ENCODE measurements at regions not wholly inside any gene's neighbourhood (a gene's known extent, or its start where the extent isn't known, plus 50 kb on each side); places are given as distances from the start of the nearest gene placed in this dataset.
A peak's percentile ranks its signal among the peaks of the same experiment; 100 is the strongest.

DNA sequence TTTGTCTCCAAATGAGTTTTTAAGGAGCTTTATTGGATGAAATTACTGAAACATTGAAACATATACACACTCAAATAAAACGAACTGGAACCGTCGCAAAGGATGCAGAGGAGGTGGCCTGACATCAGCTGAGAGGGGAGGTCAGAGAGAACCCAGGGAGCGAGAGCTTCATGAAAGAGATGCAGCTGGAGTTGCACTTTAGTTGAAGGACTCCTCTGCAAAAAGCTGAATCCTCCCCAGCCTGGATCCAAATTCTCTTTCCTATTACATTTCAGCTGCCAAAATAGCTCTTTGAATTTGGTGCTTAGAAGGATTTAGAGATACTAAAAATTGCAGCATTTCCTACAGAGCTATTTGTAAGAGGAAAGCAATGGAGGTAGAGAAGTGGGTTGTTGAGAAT is 140.0 kb upstream of the DPP6 start:
- FAIRE-seq (no peak), ATAC-seq (no peak), DNase-seq (no peak)
- Histone ChIP-seq H3K27me3 (no peaks in the 10 kb centered on the region), H3K4me3 (no peak overlapping the region), H3K4me1 (no peaks in the 10 kb centered on the region), H3K36me3 (no peaks in the 10 kb centered on the region), H3K9me3 (no peaks in the 10 kb centered on the region), H3K27ac (no peak overlapping the region)
- intact Hi-C loops (cut with DNase I): no loop called here
- TF ChIP-seq, protein P1, sequence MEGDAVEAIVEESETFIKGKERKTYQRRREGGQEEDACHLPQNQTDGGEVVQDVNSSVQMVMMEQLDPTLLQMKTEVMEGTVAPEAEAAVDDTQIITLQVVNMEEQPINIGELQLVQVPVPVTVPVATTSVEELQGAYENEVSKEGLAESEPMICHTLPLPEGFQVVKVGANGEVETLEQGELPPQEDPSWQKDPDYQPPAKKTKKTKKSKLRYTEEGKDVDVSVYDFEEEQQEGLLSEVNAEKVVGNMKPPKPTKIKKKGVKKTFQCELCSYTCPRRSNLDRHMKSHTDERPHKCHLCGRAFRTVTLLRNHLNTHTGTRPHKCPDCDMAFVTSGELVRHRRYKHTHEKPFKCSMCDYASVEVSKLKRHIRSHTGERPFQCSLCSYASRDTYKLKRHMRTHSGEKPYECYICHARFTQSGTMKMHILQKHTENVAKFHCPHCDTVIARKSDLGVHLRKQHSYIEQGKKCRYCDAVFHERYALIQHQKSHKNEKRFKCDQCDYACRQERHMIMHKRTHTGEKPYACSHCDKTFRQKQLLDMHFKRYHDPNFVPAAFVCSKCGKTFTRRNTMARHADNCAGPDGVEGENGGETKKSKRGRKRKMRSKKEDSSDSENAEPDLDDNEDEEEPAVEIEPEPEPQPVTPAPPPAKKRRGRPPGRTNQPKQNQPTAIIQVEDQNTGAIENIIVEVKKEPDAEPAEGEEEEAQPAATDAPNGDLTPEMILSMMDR (IDR thresholded peaks at IDR 0.05): no peak
- 44 to 47% methylated on average over 4 of the region's 4 CpGs for WGBS, 2 donors

DNA sequence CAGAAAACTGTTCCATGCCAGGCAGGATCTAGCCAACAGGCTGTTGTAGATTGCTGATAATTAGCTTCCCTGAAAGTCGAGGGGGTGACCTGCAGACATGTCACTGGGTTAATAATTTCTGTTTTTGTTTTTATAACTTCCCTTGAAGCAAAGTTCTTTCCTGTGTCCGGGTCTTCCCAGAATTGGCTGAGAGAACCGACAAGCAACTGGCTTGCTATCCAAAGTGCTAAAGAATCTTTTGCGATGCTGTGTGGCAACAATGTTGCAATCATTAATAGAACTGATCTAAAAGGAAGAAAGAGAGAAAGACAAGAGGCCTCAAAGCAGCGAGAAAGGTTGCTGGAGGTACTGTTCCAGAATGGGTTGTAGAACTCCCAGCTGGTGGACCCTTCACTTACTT is 132.1 kb upstream of the DPP6 start:
- intact Hi-C loops (cut with DNase I): no loop called here
- no peak for DNase-seq
- FAIRE-seq: no peak
- no peaks in the 10 kb centered on the region for H3K27me3 ChIP-seq
- no peaks in the 10 kb centered on the region for H3K36me3 ChIP-seq
- no peaks in the 10 kb centered on the region for H3K9me3 ChIP-seq
- WGBS, 2 donors: 44 to 47% methylated on average over 5 of the region's 5 CpGs
- H3K4me1 ChIP-seq: no peaks in the 10 kb centered on the region
- TF ChIP-seq, protein P1 (IDR thresholded peaks at IDR 0.05): no peak
- H3K27ac ChIP-seq: no peak overlapping the region
- no peak for ATAC-seq
- H3K4me3 ChIP-seq: no peak overlapping the region

- H3K4me1 ChIP-seq: no peaks in the 10 kb centered on the region
- ATAC-seq (no peak), DNase-seq (no peak), FAIRE-seq (no peak)
- intact Hi-C loops (cut with DNase I): no loop called here
- H3K9me3 ChIP-seq: no peaks in the 10 kb centered on the region
- H3K36me3 ChIP-seq: no peaks in the 10 kb centered on the region
- H3K27me3 ChIP-seq: no peaks in the 10 kb centered on the region
- TF ChIP-seq, protein P1 (IDR thresholded peaks at IDR 0.05): no peak
- no peak overlapping the region for H3K27ac ChIP-seq
- H3K4me3 ChIP-seq: no peak overlapping the region
- WGBS, 2 donors: 61 to 71% methylated on average over 5 of the region's 5 CpGs
These were observed 131.3 kb upstream of the DPP6 start for GRCh38 chr7:153920897-153921296.

DNA sequence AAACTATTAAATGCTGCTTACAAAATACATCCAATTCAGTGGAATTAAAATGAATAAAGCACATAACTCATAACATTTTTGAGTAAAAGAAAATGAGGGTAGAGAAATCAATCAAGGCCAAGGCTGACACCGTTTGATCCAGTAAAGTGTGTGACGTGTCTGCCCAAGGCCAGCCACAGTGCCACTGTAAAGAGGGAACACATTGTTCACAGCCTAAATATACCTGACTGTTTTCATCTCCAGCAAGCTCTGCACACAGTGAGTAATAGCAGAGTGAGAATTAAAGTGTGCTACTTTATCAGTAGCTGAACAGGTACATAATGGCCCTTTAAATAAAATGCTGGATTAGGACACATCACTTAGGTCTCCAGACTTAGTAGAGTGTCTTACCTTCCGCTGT is 130.8 kb upstream of the DPP6 start:
- WGBS, 2 donors: 29 to 36% methylated on average over 3 of the region's 3 CpGs
- no peak for FAIRE-seq

GRCh38 chr7:153930696-153931095 is 121.5 kb upstream of the DPP6 start:
- no peaks in the 10 kb centered on the region for H3K4me1 ChIP-seq
- TF ChIP-seq, protein P1 (IDR thresholded peaks at IDR 0.05): no peak
- no peaks in the 10 kb centered on the region for H3K36me3 ChIP-seq
- H3K27ac ChIP-seq: no peak overlapping the region
- ATAC-seq (no peak), DNase-seq (no peak), FAIRE-seq (no peak)
- H3K9me3 ChIP-seq: no peaks in the 10 kb centered on the region
- H3K4me3 ChIP-seq: no peak overlapping the region
- intact Hi-C loops (cut with DNase I): no loop called here
- no peaks in the 10 kb centered on the region for H3K27me3 ChIP-seq
- 72 to 80% methylated on average over 2 of the region's 2 CpGs for WGBS, 2 donors

More for the DNA sequence above, 130.8 kb upstream of the DPP6 start:
- intact Hi-C loops (cut with DNase I): no loop called here
- TF ChIP-seq, protein P1 (IDR thresholded peaks at IDR 0.05): no peak
- H3K4me1 ChIP-seq: no peaks in the 10 kb centered on the region
- H3K27me3 ChIP-seq: no peaks in the 10 kb centered on the region
- no peaks in the 10 kb centered on the region for H3K36me3 ChIP-seq
- H3K4me3 ChIP-seq: no peak overlapping the region
- no peak for DNase-seq
- H3K27ac ChIP-seq: no peak overlapping the region
- H3K9me3 ChIP-seq: no peaks in the 10 kb centered on the region
- ATAC-seq: peak in 1 of 4 donors; percentile 41

Measured in pancreas (tissue), 10 donors.